ENCODE measurements at regions not wholly inside any gene's neighbourhood (a gene's known extent, or its start where the extent isn't known, plus 50 kb on each side); places are given as distances from the start of the nearest gene placed in this dataset.

- intact Hi-C loops (cut with micrococcal nuclease) (no loop called here), in situ Hi-C loops (cut with MboI) (no loop called here)
- FAIRE-seq (no peak), ATAC-seq (no peak), DNase-seq (ENCODE audit: extremely low read depth in 1 of 4, low spot score in 3 of 4) (no peak)
- no peak overlapping the region for H2AFZ ChIP-seq (ENCODE audit: low read depth, low read length)
- CTCF ChIA-PET (ENCODE audit: low intra/inter-chr PET ratio), result no interaction called here
- H3K27ac ChIP-seq (ENCODE audit: extremely low read depth, low read depth, low read length), result no peak overlapping the region
- TF ChIP-seq STAG1 (CRISPR knock-in tag; IDR thresholded peaks at IDR 0.05; ENCODE audit: borderline replicate concordance) (no peak), SMARCB1 (IDR thresholded peaks at IDR 0.05; ENCODE audit: insufficient read length, low read depth) (no peak), HIVEP1 (CRISPR knock-in tag; IDR thresholded peaks at IDR 0.05) (no peak), ZNF707 (CRISPR knock-in tag; conservative IDR thresholded peaks at IDR 0.05) (no peak)
- TF ChIP-seq, protein P1, sequence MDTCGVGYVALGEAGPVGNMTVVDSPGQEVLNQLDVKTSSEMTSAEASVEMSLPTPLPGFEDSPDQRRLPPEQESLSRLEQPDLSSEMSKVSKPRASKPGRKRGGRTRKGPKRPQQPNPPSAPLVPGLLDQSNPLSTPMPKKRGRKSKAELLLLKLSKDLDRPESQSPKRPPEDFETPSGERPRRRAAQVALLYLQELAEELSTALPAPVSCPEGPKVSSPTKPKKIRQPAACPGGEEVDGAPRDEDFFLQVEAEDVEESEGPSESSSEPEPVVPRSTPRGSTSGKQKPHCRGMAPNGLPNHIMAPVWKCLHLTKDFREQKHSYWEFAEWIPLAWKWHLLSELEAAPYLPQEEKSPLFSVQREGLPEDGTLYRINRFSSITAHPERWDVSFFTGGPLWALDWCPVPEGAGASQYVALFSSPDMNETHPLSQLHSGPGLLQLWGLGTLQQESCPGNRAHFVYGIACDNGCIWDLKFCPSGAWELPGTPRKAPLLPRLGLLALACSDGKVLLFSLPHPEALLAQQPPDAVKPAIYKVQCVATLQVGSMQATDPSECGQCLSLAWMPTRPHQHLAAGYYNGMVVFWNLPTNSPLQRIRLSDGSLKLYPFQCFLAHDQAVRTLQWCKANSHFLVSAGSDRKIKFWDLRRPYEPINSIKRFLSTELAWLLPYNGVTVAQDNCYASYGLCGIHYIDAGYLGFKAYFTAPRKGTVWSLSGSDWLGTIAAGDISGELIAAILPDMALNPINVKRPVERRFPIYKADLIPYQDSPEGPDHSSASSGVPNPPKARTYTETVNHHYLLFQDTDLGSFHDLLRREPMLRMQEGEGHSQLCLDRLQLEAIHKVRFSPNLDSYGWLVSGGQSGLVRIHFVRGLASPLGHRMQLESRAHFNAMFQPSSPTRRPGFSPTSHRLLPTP (IDR thresholded peaks at IDR 0.05; ENCODE audit: borderline replicate concordance, extremely low read depth, insufficient read length), result no peak
- TF ChIP-seq, protein P2, sequence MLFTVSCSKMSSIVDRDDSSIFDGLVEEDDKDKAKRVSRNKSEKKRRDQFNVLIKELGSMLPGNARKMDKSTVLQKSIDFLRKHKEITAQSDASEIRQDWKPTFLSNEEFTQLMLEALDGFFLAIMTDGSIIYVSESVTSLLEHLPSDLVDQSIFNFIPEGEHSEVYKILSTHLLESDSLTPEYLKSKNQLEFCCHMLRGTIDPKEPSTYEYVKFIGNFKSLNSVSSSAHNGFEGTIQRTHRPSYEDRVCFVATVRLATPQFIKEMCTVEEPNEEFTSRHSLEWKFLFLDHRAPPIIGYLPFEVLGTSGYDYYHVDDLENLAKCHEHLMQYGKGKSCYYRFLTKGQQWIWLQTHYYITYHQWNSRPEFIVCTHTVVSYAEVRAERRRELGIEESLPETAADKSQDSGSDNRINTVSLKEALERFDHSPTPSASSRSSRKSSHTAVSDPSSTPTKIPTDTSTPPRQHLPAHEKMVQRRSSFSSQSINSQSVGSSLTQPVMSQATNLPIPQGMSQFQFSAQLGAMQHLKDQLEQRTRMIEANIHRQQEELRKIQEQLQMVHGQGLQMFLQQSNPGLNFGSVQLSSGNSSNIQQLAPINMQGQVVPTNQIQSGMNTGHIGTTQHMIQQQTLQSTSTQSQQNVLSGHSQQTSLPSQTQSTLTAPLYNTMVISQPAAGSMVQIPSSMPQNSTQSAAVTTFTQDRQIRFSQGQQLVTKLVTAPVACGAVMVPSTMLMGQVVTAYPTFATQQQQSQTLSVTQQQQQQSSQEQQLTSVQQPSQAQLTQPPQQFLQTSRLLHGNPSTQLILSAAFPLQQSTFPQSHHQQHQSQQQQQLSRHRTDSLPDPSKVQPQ (CRISPR knock-in tag; IDR thresholded peaks at IDR 0.05; ENCODE audit: borderline replicate concordance), result no peak
- POLR2A ChIA-PET, result interaction anchor here (0.7 kb wide), 1 partner anchor 1225 kb away, joined by 4 read pairs; no protein-coding TSS in a partner anchor
- WGBS (ENCODE audit: insufficient coverage, low coverage, missing lambda C conversion rate), result 0% methylated on average over 4 of the region's 4 CpGs
- no TSS peak for BruUV-seq (replicated peaks)
- no peaks in the 10 kb centered on the region for H3K27me3 ChIP-seq (ENCODE audit: control insufficient read depth in 2 of 2, insufficient read depth in 2 of 2, low read length in 2 of 2)
- no peak overlapping the region for H3K4me3 ChIP-seq
- H3K9ac ChIP-seq (ENCODE audit: insufficient read depth in 1 of 2, low read depth in 2 of 2, low read length in 2 of 2), result no peak overlapping the region
- no peaks in the 10 kb centered on the region for H3K4me1 ChIP-seq (replicated peaks in 1 of 2; ENCODE audit: control insufficient read depth in 2 of 2, insufficient read depth in 2 of 2, low read length in 2 of 2)
- H3K4me2 ChIP-seq (ENCODE audit: insufficient read depth, low read length), result no peak overlapping the region
- H3K9me1 ChIP-seq (ENCODE audit: control insufficient read depth, insufficient read depth, low read length), result no peaks in the 10 kb centered on the region
- no peaks in the 10 kb centered on the region for H3K36me3 ChIP-seq (ENCODE audit: control insufficient read depth, insufficient read depth, low read length)
- H3K9me3 ChIP-seq (replicated peaks; ENCODE audit: control insufficient read depth, insufficient read depth, low read depth, low read length), result no peaks in the 10 kb centered on the region; the same call in 1 of the 2 replicates
- no peaks in the 10 kb centered on the region for H3K79me2 ChIP-seq (ENCODE audit: control insufficient read depth, insufficient read depth, low read length)
- H4K20me1 ChIP-seq (replicated peaks; ENCODE audit: control insufficient read depth, insufficient read depth, low read length), result no peaks in the 10 kb centered on the region
Measured at GRCh38 chr11:21861314-21861713, 331.6 kb upstream of the ANO5 start.
